T follicular helper cell (primary cell): ENCODE measurements at regions not wholly inside any gene's neighbourhood (a gene's known extent, or its start where the extent isn't known, plus 50 kb on each side); places are given as distances from the start of the nearest gene placed in this dataset.

Experiments
- DNase-seq: peaks from one replicate; pipeline ENCODE4 v3.0.0-alpha.2; 2020; ENCODE audit warnings: low read depth

- no peak for DNase-seq
Measured at GRCh38 chr1:61523893-61524605, 200.9 kb downstream of the TM2D1 start.

GRCh38 chr1:61523229-61523628 lies 201.7 kb downstream of the TM2D1 start:
- no peak for DNase-seq

GRCh38 chr1:61520401-61520800 lies 204.5 kb downstream of the TM2D1 start:
- no peak for DNase-seq

- DNase-seq = no peak
Measured at GRCh38 chr1:61519631-61520030, 205.3 kb downstream of the TM2D1 start.

GRCh38 chr1:61518670-61519400 lies 206.1 kb downstream of the TM2D1 start:
- no peak for DNase-seq

- DNase-seq = no peak
Measured at GRCh38 chr1:61517345-61517744, 207.6 kb downstream of the TM2D1 start.

GRCh38 chr1:61515096-61515495 lies 209.8 kb downstream of the TM2D1 start:
- no peak for DNase-seq
